Activated naive CD4-positive, alpha-beta T cell treated with anti-CD3 and anti-CD28 coated beads for 36 hours (primary cell): ENCODE measurements at regions not wholly inside any gene's neighbourhood (a gene's known extent, or its start where the extent isn't known, plus 50 kb on each side); places are given as distances from the start of the nearest gene placed in this dataset.

ENCODE experiments used
- CTCF ChIA-PET: fragments of 350-600 bp; sonication (Branson Sonifier 250); formaldehyde crosslinking; loops from one replicate; lab custom pipeline; 2021; ENCODE audit warnings: antibody characterized with exemption; lab: Charles Lee
- DNase-seq: peaks from one replicate; pipeline ENCODE4 v3.0.0-alpha.2; 2020
- H3K27ac Mint-ChIP-seq: one replicate; pipeline ENCODE4 v1.8.0; 2021; ENCODE audit warnings: mild to moderate bottlenecking, mixed read lengths
- H3K27me3 Mint-ChIP-seq: one replicate; pipeline ENCODE4 v1.8.0; 2021; ENCODE audit warnings: low read depth, mixed read lengths
- H3K36me3 Mint-ChIP-seq: one replicate; pipeline ENCODE4 v1.8.0; 2021; ENCODE audit warnings: low read depth, mixed read lengths
- H3K4me1 Mint-ChIP-seq: one replicate; pipeline ENCODE4 v1.8.0; 2021; ENCODE audit warnings: low read depth, mixed read lengths
- H3K4me3 Mint-ChIP-seq: one replicate; pipeline ENCODE4 v1.8.0; 2021; ENCODE audit warnings: mild to moderate bottlenecking, moderate library complexity, mixed read lengths
- H3K9me3 Mint-ChIP-seq: one replicate; pipeline ENCODE4 v1.8.0; 2021; ENCODE audit warnings: mixed read lengths
- intact Hi-C: fragments of 100-400 bp; cut with micrococcal nuclease; formaldehyde crosslinking; loops from one replicate; pipeline ENCODE4 v1.15.1; 2023

DNA sequence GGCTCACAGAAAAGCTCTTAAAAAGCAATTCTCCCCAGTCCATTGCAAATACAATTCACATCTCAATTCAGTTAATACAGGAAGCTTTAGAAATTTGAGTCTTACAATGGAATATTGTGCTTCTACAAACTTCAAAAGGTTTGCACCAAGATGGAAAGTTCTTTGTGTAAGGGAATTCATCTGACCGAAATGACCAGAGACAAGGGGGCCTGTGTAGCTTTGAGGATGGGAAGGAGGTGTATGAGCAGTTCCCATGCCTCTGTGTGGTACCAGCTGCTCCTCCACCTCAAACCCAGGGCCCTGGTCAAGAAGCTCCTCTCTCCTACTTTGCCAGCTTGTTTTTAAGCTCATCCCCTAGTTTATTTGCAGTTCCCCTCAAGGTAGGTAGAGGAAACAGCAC is 312.8 kb upstream of the PKDCC start:
- H3K36me3 Mint-ChIP-seq = no peaks in the 10 kb centered on the region
- no peak overlapping the region for H3K4me3 Mint-ChIP-seq
- intact Hi-C loops = no loop called here
- H3K4me1 Mint-ChIP-seq = no peaks in the 10 kb centered on the region
- no peak overlapping the region for H3K27ac Mint-ChIP-seq
- no peaks in the 10 kb centered on the region for H3K9me3 Mint-ChIP-seq
- DNase-seq = no peak
- H3K27me3 Mint-ChIP-seq = peaks cover 4% of the 10 kb centered on the region
- CTCF ChIA-PET = no interaction called here

DNA sequence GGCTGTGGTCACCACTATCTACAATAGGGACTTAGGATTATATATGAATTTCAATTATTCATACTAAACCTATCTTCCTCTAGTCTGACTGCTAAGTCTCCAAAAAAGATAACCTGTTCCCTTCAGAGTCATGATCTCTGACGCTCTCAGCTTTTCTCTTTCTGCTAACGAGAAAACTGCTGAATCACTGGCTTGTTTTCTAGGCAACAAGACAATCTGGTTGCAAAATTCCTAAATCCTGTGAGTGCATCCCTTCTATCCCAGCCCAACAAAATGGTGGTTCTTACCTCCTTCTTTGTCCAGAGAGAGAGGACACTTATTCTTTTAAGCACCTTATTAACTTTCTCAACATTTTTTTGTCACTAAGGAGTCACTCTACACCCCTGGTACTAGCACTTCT is 312.3 kb upstream of the PKDCC start:
- Mint-ChIP-seq H3K9me3 (no peaks in the 10 kb centered on the region), H3K36me3 (no peaks in the 10 kb centered on the region), H3K27me3 (peaks cover 8% of the 10 kb centered on the region), H3K4me1 (no peaks in the 10 kb centered on the region), H3K27ac (no peak overlapping the region), H3K4me3 (no peak overlapping the region)
- intact Hi-C loops = no loop called here
- no peak for DNase-seq
- CTCF ChIA-PET = no interaction called here

DNA sequence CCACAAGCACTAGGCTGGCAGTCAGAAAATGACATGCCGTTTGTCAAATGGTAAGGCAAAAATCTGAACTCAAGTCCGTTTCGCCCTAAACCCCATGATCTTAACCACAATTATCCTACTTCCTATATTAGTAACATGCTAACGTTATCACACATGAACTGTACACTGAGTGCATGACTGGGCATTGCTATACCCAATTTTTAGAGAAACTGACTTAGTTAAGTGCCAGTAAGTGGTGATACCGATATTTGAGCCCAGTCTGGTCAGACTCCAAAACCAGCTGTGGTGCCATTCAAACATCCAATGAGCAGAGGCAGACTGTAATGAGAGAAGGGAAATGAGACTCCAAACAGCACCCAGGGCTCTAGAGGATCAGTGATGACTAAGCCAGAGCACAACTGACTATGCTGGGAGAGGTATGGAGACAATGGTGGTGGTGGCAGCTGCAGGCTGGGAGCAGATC is 311.7 kb upstream of the PKDCC start:
- H3K9me3 Mint-ChIP-seq = no peaks in the 10 kb centered on the region
- CTCF ChIA-PET = interaction anchor here (0.7 kb wide), 1 partner anchor 194 kb away, joined by 3 read pairs; no protein-coding TSS in a partner anchor
- no peaks in the 10 kb centered on the region for H3K36me3 Mint-ChIP-seq
- H3K27me3 Mint-ChIP-seq = peaks cover 15% of the 10 kb centered on the region
- DNase-seq = no peak
- no peaks in the 10 kb centered on the region for H3K4me1 Mint-ChIP-seq
- intact Hi-C loops = no loop called here
- no peak overlapping the region for H3K4me3 Mint-ChIP-seq
- no peak overlapping the region for H3K27ac Mint-ChIP-seq

DNA sequence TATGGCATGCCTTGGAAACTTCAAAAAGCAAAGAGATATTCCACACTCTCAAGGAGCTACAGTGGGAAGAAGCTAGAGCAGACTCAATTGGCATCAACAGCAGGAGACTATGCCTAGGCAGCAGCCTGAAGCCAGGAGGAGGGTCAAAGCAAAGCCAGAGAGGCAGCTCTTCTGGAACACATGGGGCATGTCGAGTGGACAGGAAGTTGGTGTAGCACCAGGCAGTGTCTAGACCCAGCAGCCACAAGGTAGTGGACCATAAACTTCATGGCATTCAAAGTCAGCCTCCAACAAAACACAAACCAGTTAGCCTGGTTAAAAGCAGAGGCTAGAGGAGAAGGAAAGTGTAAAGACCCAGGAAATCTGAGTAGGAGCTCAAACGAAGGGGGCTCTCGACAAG is 311.2 kb upstream of the PKDCC start:
- H3K27ac Mint-ChIP-seq = no peak overlapping the region
- CTCF ChIA-PET = interaction anchor here (0.7 kb wide), 1 partner anchor 195 kb away, joined by 3 read pairs; no protein-coding TSS in a partner anchor
- H3K4me1 Mint-ChIP-seq = no peaks in the 10 kb centered on the region
- DNase-seq = no peak
- intact Hi-C loops = no loop called here
- peaks cover 16% of the 10 kb centered on the region for H3K27me3 Mint-ChIP-seq
- H3K4me3 Mint-ChIP-seq = no peak overlapping the region
- H3K36me3 Mint-ChIP-seq = no peaks in the 10 kb centered on the region
- H3K9me3 Mint-ChIP-seq = no peaks in the 10 kb centered on the region

DNA sequence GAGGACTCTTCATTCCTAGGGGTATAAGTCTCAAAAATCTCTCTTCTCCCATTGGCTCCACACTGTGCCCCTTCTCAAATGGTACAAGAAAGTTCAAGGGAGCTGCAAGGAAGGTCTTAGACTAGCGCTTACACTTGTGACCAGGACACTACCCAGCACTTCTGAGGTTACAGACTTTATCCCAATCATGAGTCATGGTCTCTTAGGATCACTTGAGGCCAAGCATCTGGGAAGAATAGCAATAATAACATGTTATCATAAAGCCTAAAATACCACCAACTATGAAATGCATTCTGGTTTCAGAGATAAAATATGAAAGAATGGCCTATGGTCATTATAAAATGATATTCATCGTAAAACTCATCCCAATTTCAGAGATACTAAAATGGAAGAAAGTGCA is 309.9 kb upstream of the PKDCC start:
- Mint-ChIP-seq H3K27me3 (peaks cover 16% of the 10 kb centered on the region), H3K4me1 (no peaks in the 10 kb centered on the region), H3K27ac (no peak overlapping the region), H3K9me3 (no peaks in the 10 kb centered on the region), H3K36me3 (no peaks in the 10 kb centered on the region), H3K4me3 (no peak overlapping the region)
- no peak for DNase-seq
- intact Hi-C loops = no loop called here
- CTCF ChIA-PET = interaction anchor here (0.6 kb wide), 1 partner anchor 158 kb away, joined by 3 read pairs; no protein-coding TSS in a partner anchor

DNA sequence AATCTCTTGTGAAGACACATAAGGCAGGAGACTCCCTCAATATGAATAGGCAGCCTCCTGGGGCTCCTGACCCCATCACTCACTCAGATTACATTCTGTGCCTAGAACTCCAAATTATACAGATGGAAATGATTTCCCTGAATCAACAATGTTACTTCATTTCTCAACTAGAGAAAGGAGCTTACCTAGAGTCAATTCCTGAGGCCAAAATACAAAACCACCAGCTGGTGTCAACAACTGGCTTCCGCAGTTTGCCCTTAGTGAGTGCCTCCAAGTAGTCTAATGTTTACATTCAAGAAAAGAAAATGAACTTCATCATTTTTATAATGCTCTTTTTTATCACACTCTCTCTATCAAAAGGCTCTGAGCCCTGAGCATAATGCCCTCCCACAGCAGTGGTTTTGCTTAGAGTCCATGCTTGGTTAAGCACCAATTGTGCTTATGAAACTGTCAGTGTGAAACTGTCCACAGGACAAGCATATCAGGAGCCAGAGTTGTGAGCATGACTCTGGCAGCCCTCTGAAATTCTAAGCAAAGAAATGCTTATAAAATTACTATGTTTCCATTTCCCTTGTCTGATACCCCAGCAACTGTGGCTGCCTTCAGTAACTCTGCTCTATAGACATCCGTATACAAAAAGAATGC is 305.7 kb upstream of the PKDCC start:
- intact Hi-C loops = no loop called here
- Mint-ChIP-seq H3K4me1 (no peaks in the 10 kb centered on the region), H3K36me3 (no peaks in the 10 kb centered on the region), H3K27me3 (peaks cover 18% of the 10 kb centered on the region), H3K9me3 (peaks cover 4% of the 10 kb centered on the region), H3K27ac (no peak overlapping the region), H3K4me3 (no peak overlapping the region)
- CTCF ChIA-PET = no interaction called here
- DNase-seq = no peak

DNA sequence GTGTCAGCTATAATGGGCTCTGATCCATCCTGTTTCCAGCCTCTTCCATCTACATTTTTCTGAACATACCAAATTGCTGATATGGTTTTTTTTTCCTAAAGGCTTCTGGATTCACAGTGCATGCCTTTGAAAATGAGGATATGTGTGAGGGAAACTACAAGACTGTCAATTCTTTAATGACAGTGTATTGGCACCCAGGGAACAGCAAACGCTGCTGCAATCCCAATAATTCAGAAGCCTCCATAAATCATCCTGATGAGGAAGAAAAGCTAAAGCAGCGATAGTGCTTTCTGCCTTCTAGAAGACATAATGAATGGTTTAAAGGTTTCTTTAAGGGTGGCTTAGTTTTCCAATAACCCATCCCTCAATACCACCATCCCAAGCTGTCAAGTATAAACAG is 304.5 kb upstream of the PKDCC start:
- Mint-ChIP-seq H3K27me3 (peaks cover 14% of the 10 kb centered on the region), H3K4me1 (no peaks in the 10 kb centered on the region), H3K4me3 (no peak overlapping the region), H3K36me3 (no peaks in the 10 kb centered on the region), H3K27ac (no peak overlapping the region), H3K9me3 (peaks cover 4% of the 10 kb centered on the region)
- no peak for DNase-seq
- CTCF ChIA-PET = no interaction called here
- intact Hi-C loops = no loop called here

DNA sequence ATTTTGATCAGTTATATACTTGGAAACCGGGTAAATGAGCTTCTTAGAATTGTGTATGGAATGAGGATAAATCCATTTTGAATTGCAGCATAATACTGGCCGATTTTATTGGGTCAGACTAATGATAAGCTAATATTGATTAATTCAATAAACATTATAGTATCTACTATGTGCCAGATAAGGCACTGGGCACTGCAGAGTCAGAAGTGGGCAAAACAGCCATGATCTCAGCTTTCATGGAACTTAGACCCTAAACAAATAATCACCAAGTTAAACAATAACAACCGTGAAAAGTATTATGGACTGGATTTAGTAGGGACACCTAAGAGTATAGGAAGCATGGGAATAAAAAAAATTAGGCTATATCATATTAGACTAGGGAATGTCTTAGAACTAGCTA is 297.0 kb upstream of the PKDCC start:
- no peaks in the 10 kb centered on the region for H3K36me3 Mint-ChIP-seq
- peaks cover 4% of the 10 kb centered on the region for H3K27me3 Mint-ChIP-seq
- no peak overlapping the region for H3K4me3 Mint-ChIP-seq
- intact Hi-C loops = no loop called here
- H3K27ac Mint-ChIP-seq = no peak overlapping the region
- no peak for DNase-seq
- H3K4me1 Mint-ChIP-seq = no peaks in the 10 kb centered on the region
- CTCF ChIA-PET = no interaction called here
- peaks cover 1% of the 10 kb centered on the region for H3K9me3 Mint-ChIP-seq

DNA sequence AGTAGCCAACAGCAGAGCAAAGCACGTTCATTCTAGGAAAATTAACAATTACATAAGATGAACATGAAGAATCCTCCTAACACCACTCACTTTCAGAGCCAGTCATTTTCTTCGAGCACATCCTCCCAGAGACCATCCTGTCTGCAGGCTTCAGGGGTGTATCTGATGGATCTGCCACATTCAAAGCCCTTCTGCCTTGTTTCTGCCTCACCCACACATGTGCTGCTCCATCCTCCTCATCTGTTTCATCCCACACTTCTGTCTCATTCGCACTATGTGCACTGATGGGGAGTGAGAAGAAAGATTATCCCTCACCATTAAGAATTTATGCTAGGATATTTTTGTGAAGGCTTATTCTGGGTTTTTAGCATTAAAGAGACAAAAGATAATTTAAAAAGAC is 287.9 kb upstream of the PKDCC start:
- Mint-ChIP-seq H3K27me3 (peaks cover 7% of the 10 kb centered on the region), H3K4me3 (no peak overlapping the region)
- DNase-seq = no peak

DNA sequence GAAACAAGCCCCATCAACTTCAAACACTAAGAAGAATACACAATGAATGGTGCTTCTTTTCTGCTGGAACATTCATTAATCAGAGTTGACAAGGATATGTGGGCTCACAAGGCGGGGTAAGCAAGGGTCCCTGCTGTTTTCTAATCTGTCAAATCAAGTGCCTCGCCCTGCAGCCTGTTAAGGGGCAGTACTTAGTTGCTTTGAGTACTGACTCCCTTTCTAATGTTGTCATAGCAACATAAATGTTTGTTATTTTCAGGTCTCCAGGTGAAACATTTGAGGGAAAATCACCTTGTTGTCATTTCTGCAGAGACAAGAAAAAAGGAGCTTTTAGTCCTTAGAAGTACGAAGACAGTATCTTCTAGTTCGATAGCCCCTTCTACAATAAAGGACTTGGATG is 284.7 kb upstream of the PKDCC start:
- no peak overlapping the region for H3K27ac Mint-ChIP-seq

More for the DNA sequence above, 287.9 kb upstream of the PKDCC start:
- Mint-ChIP-seq H3K27ac (no peak overlapping the region), H3K4me1 (no peaks in the 10 kb centered on the region), H3K9me3 (no peaks in the 10 kb centered on the region), H3K36me3 (no peaks in the 10 kb centered on the region)
- intact Hi-C loops = no loop called here
- CTCF ChIA-PET = no interaction called here

DNA sequence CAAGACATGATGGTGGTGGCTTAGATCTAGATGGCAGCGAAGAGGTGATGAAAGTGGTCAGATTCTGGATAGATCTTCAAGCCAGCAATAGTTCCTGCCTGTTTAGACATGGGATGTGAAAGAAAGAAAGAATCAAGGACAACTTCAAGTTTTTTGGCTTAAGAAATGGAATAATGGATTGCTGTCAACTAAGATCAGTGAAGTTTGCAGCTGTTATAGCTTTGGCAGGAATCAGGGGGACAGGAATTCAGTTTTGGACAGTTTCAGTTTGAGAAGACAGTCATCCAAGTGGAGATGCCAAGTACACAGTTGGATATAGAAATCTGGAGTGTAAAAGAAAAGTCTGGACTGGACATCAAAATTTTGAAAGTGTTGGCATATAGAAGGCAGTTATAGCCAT is 283.7 kb upstream of the PKDCC start:
- no peaks in the 10 kb centered on the region for H3K9me3 Mint-ChIP-seq
- no peak overlapping the region for H3K27ac Mint-ChIP-seq
- no peak for DNase-seq
- no peaks in the 10 kb centered on the region for H3K4me1 Mint-ChIP-seq
- no peaks in the 10 kb centered on the region for H3K27me3 Mint-ChIP-seq
- H3K4me3 Mint-ChIP-seq = no peak overlapping the region
- H3K36me3 Mint-ChIP-seq = no peaks in the 10 kb centered on the region
- intact Hi-C loops = no loop called here
- CTCF ChIA-PET = no interaction called here

More for the DNA sequence above, 284.7 kb upstream of the PKDCC start:
- intact Hi-C loops = no loop called here
- Mint-ChIP-seq H3K4me1 (no peaks in the 10 kb centered on the region), H3K9me3 (no peaks in the 10 kb centered on the region), H3K4me3 (no peak overlapping the region), H3K36me3 (no peaks in the 10 kb centered on the region), H3K27me3 (no peaks in the 10 kb centered on the region)
- DNase-seq = no peak
- CTCF ChIA-PET = no interaction called here

DNA sequence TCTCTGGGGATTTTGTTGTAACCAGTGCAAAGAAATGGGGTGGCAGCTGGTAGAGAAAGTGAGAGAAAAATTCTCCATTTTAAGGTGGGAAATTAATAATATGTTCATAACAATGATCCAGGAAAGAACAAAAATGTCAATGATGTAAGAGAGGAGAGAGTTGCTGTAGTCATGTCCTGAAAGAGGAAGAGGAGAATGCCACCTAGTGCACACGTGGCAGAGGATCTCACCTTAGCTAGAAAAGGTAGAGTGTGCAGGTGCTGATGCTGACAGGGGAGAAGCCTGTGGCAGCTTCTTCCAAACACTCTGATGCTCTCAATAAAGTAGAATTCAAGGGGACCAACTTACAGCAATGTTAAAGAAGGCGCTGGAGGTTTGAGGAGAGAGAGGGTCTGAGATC is 282.9 kb upstream of the PKDCC start:
- H3K36me3 Mint-ChIP-seq = no peaks in the 10 kb centered on the region
- H3K27ac Mint-ChIP-seq = no peak overlapping the region
- CTCF ChIA-PET = interaction anchor here (0.9 kb wide), 1 partner anchor 221 kb away, joined by 3 read pairs; no protein-coding TSS in a partner anchor
- H3K27me3 Mint-ChIP-seq = peaks cover 2% of the 10 kb centered on the region
- intact Hi-C loops = no loop called here
- H3K9me3 Mint-ChIP-seq = no peaks in the 10 kb centered on the region
- H3K4me1 Mint-ChIP-seq = no peaks in the 10 kb centered on the region
- DNase-seq = no peak
- H3K4me3 Mint-ChIP-seq = no peak overlapping the region

DNA sequence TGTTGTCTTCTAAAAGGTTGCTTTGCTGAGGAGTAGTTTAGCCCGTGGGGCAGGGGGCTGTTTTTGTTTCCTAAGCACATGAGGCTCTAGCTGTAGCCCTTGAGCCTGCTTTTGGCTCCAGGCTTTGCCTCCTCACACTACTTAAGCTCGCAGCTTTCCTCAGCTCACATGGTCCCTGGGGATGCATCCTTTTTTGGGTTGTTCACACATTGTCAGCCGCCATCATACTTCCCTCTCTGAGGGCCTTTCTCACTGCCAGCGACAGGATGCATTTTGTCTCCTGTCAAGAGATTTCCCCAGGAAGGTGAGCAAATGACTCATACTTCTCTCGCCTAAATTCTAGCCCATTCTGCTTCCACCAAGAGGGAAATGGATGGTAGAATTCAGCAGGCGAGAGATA is 279.5 kb upstream of the PKDCC start:
- CTCF ChIA-PET = no interaction called here
- H3K27ac Mint-ChIP-seq = no peak overlapping the region
- intact Hi-C loops = no loop called here
- no peak overlapping the region for H3K4me3 Mint-ChIP-seq
- H3K36me3 Mint-ChIP-seq = no peaks in the 10 kb centered on the region
- H3K27me3 Mint-ChIP-seq = peaks cover 8% of the 10 kb centered on the region
- no peaks in the 10 kb centered on the region for H3K9me3 Mint-ChIP-seq
- DNase-seq = no peak
- no peaks in the 10 kb centered on the region for H3K4me1 Mint-ChIP-seq
